ENCODE measurements at regions not wholly inside any gene's neighbourhood (a gene's known extent, or its start where the extent isn't known, plus 50 kb on each side); places are given as distances from the start of the nearest gene placed in this dataset.
"Not testable (repeated sequence)": the region's sequence is repeated elsewhere in the genome, so short reads cannot be mapped to it uniquely, and the experiment has no call there.

DNA sequence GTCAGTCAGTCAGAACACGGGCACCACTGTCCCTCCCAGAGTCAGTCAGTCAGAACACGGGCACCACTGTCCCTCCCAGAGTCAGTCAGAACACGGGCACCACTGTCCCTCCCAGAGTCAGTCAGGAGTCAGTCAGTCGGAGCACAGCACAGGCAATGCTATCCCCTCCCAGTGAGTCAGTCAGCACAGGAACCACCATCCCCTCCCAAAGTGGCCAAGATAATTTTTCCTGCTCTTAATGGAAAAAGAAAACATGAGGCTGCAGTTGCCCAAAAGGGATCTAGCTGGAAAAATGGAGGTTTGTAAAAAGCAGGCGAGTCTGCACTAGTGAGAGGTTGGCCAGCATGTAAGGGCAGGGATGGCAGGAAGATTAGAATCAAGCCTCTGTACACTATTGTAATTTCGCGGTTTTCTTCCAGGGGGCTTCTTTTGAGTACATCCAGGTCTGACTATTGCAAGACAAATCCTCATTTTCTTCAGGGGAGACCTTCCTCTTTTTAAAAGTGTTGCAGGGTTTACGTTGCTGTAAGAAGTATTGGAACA is 213.8 kb downstream of the SIPA1L2 start:
- no peak for DNase-seq

DNA sequence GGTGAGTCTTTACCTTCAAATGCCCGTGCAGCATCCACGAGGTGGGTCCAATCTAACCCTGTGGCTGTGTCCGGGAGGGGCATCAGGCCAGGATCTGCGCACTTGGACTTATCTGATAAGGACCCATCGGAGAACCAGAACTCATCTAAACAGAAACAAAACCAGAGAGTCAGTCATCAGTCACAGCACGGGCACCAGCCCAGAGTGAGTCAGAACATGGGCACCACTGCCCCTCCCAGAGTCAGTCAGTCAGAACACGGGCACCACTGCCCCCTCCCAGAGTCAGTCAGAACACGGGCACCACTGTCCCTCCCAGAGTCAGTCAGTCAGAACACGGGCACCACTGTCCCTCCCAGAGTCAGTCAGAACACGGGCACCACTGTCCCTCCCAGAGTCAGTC is 214.5 kb downstream of the SIPA1L2 start:
- not testable (repeated sequence) for DNase-seq

DNA sequence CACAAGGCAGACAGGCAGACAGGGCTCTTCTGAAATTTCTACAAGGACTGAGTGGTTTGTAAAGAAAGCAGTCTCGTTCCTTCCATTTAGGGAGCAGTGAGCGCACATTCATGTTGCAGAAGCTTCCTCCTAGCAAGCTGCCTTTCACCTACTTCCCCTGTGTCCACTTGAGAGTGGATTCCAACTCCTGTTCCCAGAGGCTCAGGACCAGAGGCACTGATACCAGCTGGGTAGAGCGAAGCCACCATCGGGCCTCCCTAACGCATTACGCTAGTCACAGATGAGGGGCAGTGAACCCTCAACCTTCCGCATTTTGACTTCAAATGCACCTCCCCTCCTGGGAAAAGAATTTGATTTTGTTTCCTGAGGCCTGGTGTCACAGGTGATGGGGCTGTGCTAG is 215.8 kb downstream of the SIPA1L2 start:
- no peak for DNase-seq

DNA sequence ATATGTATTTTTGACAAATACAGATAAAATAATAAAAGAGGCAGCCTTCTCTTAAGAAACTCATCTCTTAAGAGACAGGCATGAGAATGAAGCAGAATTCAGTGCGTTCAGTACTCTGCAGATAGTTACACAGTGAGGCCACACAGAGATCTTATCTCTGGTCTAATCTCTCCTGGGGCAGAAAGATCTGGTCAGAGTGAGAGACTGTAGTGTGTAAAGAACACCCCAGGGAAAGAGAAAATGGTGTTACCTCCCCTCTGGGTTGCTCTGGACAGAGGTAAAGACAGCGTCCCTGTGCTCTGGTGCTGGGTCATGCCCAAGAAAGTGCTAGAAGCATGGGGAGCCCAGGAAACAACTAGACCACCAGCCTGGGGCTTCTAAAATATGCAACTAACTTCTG is 216.3 kb downstream of the SIPA1L2 start:
- no peak for DNase-seq

DNA sequence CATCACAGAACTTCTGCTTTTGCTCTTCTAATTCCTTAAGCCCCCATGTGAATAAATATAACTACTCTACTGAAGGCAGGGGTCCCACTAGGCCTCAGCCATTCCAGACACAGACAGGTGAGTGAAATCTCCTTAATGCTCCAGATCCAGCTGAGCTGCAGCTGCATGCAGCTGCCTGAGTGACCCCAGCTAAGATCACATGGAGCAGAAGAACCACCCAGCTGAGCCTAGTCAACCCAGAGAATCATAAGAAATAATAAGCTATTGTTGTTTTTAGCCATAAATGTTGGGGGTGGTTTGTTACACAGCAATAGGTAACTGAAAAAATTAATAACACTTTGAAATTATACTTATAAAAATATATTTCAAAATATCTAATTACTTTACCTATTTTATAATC is 220.3 kb downstream of the SIPA1L2 start:
- DNase-seq = no peak

DNA sequence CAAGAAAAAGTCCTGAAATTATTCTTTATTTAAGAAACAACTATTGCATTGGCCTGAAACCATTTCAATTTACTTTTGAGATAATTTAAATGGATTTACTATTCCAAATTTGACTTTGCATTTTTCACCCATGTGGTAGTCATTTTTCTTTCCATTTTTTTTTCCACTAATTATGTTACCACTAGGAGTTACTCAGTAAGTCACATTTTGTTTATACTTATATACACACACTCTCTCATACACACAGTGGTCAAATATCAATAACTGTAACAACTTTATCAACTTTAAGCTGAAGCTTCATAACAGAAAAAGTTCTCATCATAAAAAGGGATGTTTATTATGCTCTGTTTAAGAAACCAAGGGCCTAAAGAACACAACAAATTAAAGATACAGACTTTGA is 222.8 kb downstream of the SIPA1L2 start:
- DNase-seq = no peak

DNA sequence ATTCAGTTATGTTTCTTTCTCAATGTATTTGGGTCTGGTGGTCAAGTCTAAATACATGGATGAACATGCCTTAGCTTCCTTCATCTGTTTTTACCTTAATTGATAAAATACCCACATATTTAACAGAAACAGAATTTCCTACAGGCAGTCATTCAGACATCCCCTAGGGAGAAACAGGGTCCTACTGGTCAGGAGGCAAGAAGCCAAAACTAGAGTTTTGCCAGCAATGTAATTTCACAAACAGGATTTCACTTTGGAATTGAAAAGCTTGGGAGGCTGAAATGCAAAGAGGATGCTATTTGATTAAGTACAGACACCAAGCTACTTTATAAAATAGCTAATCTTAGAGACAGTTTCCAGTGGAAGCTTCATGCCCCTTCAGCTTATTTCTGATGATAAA is 224.2 kb downstream of the SIPA1L2 start:
- no peak for DNase-seq

DNA sequence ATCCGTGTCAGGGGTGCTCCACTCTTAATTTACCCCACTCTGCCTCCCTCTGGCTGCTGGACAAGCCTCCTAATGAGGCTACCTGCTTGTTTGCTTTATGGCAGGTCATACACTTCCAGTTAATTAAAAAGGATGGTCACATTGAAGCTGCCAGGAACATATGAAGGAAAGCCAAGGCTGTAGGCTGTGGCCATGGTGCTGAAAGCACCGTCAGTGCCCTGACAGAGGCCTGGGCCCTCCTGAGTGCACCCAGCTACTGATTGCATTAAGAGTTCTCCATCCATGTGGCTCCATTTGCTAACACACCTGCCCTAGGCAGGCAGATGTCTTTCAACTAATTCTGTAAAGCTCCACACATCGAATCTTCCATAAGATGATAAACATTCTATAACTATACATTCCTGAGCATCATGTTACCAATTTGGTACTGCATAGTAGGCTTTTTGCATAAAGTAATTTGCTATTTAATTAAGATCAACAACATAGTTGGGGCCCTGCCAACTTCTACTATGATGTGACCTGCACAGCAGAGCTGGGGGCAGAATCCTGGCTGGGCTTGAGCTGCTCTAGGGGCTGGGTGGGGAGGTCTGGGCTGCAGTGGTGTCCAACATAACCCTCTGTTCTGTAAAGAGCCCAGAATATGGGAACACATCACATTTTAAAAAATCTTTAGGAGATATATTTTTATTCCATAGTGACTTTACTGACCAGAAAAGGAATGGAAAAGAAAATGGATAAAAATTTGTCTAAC is 224.8 kb downstream of the SIPA1L2 start:
- DNase-seq = no peak

DNA sequence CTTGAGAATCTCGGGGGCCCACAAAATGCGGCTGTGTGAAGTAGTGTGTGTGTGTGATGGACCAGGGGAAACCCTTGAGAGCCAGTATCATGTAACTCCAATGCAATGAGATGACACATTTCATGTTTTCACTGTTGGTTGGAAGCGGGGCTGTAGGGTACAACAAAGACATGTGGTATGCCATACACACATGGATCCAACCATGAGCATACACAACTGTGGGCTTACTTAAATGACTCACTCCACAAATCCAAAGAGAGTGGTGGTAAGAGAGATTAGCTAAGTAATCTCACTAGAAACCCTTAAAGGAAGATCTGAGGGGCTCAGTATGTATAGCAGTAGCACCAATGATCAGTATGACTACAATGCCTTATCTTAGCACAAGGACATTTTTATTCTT is 225.7 kb downstream of the SIPA1L2 start:
- no peak for DNase-seq

DNA sequence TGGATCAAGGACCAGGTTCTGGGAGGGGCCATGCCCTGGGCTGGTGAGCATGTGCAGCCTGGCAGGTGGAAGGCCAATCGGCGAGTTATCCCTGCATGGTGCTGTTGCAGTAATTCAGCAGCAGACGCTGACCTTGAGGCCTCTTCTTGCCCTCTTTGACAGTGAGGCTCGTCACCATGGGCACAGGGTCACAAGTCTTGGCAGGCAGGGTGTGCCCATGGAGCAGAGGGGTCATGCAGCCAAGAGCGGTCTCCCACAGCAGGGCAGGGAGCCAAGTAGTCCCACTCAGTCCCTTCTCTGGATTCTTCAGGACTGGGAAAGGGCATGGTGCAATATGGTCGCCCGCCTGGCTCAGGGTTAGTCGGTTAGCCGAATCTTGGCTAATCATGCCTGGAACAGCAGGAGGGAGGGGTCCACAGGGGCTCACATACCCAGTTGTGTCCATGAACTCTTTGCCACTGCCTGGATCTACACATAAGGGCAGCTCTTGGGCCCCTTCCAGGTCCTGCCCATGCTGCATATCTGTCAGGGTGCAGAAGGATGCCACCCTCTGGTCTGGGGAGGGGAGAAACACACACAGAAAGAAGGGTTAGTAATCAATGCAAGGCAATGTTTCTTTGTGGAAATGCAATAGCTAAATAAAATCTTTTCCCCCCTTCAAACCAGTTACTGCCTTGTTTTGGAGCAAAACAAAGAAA is 226.8 kb downstream of the SIPA1L2 start:
- DNase-seq = no peak

DNA sequence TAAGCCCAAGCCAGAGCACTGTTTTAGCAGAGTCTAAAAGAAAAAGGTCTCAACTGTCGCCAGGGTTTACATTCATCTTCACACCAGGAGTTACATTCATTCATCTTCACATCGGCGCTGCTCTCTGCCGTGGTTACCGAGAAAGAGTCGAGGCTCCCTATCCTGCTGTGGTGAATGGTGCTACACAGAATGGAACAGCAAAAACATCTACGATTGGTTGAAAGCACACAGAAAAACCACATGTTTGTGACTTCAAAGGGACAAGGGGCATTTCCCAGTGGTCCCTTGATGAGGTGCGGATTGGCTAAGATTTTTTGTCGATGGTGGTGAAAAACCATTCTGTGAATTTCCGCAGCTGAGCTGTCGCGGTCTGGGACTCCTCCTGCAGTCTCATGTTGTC is 231.1 kb downstream of the SIPA1L2 start:
- no peak for DNase-seq

DNA sequence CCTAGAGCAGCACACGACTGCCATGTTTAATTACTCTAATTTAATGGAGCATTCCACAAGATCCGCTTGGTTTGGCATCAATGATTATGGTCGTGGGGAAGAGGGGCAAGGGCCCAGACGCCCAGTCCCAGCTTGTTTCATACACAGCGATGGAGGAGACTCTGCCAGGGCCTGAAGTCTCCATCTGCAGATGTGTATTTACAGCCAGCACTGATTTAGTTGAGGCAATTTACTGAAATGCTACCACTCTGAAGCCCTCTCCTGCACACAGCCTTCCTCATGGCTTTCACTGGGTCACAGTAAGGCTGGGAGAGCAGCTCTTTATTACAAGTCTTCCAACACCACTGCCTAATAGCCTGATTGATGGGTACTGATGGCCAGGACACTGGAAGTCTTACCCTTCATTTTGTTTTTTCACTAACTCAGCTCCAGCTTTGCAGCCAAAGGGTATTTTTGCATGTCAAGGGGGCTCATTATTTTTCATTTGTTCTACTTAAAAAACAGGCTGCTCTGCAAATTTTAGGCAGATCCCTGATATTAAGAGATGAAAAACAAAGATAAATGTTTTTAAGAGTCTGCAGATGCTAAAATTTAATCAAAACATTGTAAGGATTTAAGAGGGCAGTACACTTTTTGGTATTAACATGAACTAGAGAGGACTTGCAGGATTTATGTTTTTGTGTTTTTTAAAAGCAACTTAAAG is 236.3 kb downstream of the SIPA1L2 start:
- DNase-seq = no peak

DNA sequence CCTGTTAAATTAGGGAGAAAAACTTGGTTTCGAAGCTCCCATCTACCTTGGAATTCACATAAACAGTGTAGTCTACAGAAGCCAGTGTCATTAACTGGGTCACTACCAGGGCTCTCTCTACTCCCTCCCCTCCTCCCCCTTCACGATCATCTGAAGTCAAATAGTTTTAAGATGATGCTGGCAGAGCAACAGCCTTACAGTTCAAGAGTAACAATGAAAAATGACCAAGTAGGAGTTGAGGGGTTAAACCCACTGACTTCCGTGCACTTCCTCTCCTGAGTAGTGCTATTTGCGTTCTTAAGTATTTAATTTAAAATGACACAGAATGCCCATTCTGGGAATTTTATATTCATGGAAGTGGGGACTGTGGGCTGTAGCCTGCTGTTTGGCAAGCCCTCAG is 236.9 kb downstream of the SIPA1L2 start:
- DNase-seq = no peak

DNA sequence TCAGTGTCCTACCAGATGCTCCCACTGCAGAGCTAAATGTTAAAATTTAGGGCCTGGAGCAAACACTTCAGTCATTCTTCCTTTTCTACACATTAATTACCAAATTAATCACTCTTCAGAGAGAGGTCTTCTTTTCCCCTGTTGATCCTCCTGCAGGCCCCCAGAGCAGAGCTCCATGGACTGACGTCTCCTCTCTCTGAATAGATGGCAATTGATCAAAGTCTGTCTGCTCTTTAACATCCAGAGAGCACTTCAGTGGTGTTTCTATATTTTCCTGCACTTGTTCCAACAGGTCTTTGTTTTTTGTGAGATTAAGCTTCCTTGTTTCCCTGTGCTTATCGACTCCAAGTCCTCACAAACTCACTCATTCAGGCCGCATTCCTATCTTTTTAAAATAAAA is 239.3 kb downstream of the SIPA1L2 start:
- no peak for DNase-seq

DNA sequence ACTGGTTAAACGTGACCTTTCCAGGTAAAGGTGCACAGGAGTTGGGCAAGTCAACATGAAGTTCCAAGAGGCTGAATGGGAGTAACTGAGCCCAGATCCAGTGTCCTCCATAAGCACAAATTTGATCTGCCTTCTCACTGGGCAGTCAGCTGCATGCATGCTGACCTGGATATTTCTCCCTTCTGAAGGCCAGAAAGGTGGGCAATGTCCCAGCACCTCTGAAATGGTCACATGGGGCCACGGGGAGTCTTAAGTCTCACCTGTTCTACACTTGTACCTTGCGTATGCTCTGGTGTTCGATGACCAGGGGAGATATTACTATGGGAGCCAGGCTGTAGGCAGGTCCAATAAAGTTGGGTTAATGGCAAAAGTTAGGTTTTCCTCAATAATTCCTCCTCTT is 240.2 kb downstream of the SIPA1L2 start:
- DNase-seq = no peak

DNA sequence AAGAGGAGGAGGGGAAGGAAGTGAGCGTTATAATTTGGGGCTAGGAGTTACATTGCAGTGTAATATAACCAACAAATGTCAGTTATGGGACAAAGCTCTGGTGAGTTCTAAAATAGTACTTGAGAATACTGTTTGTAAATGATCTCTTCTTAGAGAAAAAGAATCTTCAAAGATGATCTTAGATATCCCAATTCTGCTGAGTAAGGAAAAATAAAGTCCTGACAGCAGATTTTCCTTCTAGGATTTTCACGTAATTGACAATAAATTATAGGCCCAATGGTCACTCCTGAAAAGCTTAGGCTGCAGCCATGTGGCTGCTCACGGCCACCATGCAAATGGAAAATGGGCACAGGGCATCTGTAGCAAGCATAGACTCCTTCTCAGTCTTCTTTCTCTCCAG is 241.6 kb downstream of the SIPA1L2 start:
- DNase-seq = no peak

DNA sequence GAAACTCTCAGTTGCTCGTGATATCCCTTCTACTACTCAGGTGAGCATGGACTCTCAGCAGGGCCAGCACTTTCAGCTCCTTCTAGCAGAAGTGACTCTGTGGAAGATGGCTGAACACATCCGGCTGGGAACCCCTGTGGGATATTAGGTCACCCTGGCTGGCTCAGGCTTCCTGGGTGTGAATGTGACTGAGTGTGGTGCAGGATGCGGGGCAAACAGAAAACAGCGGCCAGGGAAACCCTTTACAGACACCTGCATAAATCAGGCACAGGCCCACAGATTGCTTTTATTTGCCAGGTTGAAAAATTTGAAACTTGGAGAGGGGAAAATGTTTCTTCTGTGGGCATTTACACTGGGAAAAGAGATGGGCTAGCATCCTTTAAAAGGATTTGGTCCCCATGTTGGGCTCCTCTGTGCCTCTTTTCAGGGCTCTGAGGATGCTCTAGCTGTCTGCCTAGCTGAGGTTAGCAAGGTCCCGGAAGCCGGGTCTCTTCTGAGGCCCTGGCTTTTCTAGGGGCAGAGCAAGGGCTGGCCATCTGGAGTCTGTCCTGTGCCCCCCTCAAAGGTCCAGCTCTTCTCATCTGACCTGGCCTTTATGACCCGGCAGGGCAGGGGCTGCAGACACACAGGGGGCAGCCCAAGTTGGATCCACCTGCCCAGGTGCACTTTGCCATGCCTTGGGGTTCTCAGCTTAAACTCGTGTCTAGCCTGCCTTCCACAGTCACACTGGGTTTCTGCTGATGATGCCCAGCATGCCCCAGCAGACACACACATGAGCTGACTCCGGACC is 243.0 kb downstream of the SIPA1L2 start:
- DNase-seq = no peak

DNA sequence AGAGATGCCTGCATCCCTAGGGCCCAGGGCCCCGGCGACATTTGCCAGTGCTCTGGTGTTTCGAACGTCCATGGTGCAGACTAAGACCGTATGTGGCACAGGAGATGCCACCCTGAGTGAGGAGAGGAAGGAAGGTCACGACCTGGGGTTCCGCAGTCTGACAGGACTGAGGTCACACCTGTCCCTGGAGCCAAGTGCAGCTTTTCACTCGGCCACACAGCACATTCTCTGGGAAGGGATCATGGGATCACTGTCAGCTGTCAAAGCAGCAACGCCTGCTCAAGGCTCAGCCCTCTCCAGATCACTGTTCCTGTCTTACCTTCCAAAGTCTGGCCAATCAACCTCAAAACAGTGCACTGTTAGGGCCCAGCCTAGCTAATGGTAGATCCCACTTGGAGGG is 243.6 kb downstream of the SIPA1L2 start:
- no peak for DNase-seq

DNA sequence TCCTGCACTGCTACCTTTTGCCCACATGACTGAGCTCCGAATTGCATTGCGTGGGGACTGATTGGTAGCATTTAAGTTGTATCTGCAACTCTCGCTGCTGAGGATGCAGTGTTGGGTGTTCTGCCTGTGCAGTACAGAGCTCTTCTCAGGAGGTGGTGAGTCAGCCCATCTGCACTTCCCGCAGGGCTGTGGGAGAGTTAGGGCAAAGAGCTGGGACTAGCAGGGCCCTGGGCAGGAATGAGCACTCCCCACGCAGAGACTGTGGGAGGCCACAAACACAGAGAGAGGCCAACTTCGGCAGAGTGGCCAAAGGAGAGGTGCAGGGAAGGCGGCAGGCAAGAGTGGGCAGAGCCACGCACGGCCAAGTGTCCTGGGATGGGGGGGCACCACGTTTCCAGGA is 244.7 kb downstream of the SIPA1L2 start:
- DNase-seq = no peak

DNA sequence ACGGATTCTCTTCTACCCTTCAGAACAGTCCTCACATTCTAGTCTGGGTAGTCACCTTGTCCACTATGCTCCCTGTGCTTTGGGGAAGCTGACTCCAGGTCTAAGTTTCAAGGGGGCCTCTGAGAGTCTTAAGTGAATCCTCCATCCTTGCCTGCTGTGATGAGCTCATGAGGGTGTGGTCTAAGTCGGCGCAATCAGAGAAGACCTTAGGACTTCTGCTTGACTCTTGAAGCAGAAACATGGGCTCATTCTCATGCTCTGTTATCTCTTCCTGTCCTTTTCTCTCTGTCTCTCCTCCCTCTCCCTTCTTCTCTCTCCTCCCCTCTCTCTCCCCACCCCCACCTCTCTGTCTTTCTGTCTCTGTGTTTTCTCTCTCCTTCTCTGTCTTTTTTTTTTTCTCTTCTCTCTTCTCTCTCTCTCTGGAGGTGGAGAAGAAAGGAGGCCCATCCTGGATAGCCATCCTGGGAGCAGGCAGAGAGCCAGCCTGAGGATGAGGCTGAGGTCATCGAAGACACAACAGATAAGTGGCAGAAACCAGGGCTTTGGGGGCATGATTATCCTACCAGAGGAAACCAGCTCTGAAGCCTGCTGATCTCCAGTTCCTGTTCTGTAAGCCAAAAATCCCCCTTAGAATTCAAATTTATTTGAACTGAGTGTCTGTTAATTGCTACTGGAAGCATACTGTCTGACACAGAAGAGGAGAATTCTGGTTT is 245.6 kb downstream of the SIPA1L2 start:
- DNase-seq = no peak

DNA sequence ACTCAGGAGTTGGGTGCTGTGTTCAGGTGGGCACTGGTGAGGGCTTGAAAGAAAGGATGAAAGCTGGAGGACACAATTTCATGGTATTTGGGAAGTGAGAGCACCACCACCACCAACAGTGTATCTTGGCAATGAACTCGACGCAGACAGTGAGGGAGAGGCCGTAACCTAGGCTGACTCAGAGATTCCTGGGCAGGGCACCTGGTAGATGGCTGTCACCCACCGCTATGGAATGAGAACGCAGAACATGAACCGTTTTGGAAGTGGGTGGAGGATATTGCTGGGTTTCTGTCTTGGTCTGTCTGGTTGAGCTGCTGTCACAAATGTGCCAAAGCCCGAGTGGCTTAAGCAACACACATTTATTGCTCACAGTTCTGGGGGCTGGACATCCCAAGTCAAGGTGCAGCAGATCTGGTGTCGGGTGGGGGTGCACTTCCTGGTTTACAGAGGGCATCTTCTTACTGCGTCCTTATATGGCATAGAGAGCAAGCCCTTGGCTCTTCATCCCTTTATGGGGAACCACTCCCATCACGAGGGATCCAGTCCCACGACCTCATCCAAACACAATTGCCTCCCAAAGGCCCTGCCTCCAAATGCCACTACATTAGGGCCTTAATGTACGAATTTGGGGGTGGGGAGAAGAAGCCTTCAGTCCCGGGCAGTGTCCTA is 246.3 kb downstream of the SIPA1L2 start:
- DNase-seq = no peak
